Gastrocnemius medialis (tissue), 4 donors: ENCODE measurements at regions not wholly inside any gene's neighbourhood (a gene's known extent, or its start where the extent isn't known, plus 50 kb on each side); places are given as distances from the start of the nearest gene placed in this dataset.

Experiments
- CTCF ChIP-seq, 5 experiments: fragments of 450-650 bp in 3 of 5; fragments of 200-600 bp in 2 of 5; sonication (generic) in 2 of 5; IDR thresholded peaks in 4 of 5; conservative IDR thresholded peaks in 1 of 5; 1 replicate in 4 of 5; 2 replicates in 1 of 5; pipeline ENCODE4 v1.5.1; 2016 to 2019; ENCODE audit warnings: antibody characterized with exemption in 5 of 5, mild to moderate bottlenecking in 3 of 5, moderate library complexity in 3 of 5
- POLR2A ChIP-seq, 2 donors: fragments of 450-650 bp; IDR thresholded peaks; one replicate each; pipeline ENCODE4 v1.6.1; 2017; ENCODE audit warnings: antibody characterized with exemption in 2 of 2, mild to moderate bottlenecking in 2 of 2, moderate library complexity in 2 of 2

GRCh38 chr16:65301029-65301428 is 179.2 kb upstream of the CDH11 start:
- TF ChIP-seq CTCF (IDR thresholded peaks at IDR 0.05 in 4 of 5, conservative IDR thresholded peaks at IDR 0.05 in 1 of 5) (no peak), POLR2A (IDR thresholded peaks at IDR 0.05) (no peak)
